Astrocyte (in vitro differentiated cells and primary cell): ENCODE measurements at regions not wholly inside any gene's neighbourhood (a gene's known extent, or its start where the extent isn't known, plus 50 kb on each side); places are given as distances from the start of the nearest gene placed in this dataset.

Experiments used
- DNase-seq: peaks from one replicate; pipeline ENCODE4 v3.0.0-alpha.2; 2010; ENCODE audit warnings: low read depth
- FAIRE-seq: peaks from 2 replicates; lab custom pipeline; 2011; peaks lifted over from hg19 to GRCh38; lab: Jason Lieb, UNC
- H2AFZ ChIP-seq: 2 replicates; pipeline ENCODE4 v1.6.0; 2012; ENCODE audit warnings: low read depth, low read length, inconsistent platforms
- H3K27ac ChIP-seq: 2 replicates; pipeline ENCODE4 v1.5.1; 2011; ENCODE audit warnings: low read depth, low read length, inconsistent platforms
- H3K27me3 ChIP-seq: 2 replicates; pipeline ENCODE4 v1.6.0; 2011; ENCODE audit warnings: low read length, inconsistent platforms; ENCODE audit not compliant: insufficient read depth
- H3K36me3 ChIP-seq: 2 replicates; pipeline ENCODE4 v1.5.1; 2011; ENCODE audit warnings: low read length, inconsistent platforms; ENCODE audit not compliant: insufficient read depth
- H3K4me1 ChIP-seq: 2 replicates; pipeline ENCODE4 v1.5.1; 2011; ENCODE audit warnings: low read length, inconsistent platforms; ENCODE audit not compliant: insufficient read depth
- H3K4me2 ChIP-seq: 2 replicates; pipeline ENCODE4 v1.6.0; 2012; ENCODE audit warnings: low read length, inconsistent platforms
- H3K4me3 ChIP-seq: 2 replicates; pipeline ENCODE4 v1.5.1; 2011; ENCODE audit warnings: low read depth, mild to moderate bottlenecking, low read length, inconsistent platforms; ENCODE audit not compliant: insufficient read depth
- H3K79me2 ChIP-seq: 2 replicates; pipeline ENCODE4 v1.6.0; 2012; ENCODE audit warnings: mild to moderate bottlenecking, low read length, inconsistent platforms; ENCODE audit not compliant: insufficient read depth
- H3K9ac ChIP-seq: 2 replicates; pipeline ENCODE4 v1.6.0; 2012; ENCODE audit warnings: mild to moderate bottlenecking, low read length, inconsistent platforms
- H3K9me3 ChIP-seq: 2 replicates; pipeline ENCODE4 v1.5.1; 2012; ENCODE audit warnings: low read depth, mild to moderate bottlenecking, low read length, inconsistent platforms; ENCODE audit not compliant: insufficient read depth
- H4K20me1 ChIP-seq: 2 replicates; pipeline ENCODE4 v1.6.0; 2012; ENCODE audit warnings: low read length, inconsistent platforms; ENCODE audit not compliant: insufficient read depth
- H3K27ac Mint-ChIP-seq: one replicate; pipeline ENCODE4 v1.8.0; 2021; ENCODE audit warnings: mild to moderate bottlenecking, mixed read lengths; ENCODE audit not compliant: unreplicated experiment
- H3K27me3 Mint-ChIP-seq: one replicate; pipeline ENCODE4 v1.8.0; 2021; ENCODE audit warnings: low read depth, mixed read lengths; ENCODE audit not compliant: unreplicated experiment
- H3K36me3 Mint-ChIP-seq: one replicate; pipeline ENCODE4 v1.8.0; 2021; ENCODE audit warnings: low read depth, mixed read lengths; ENCODE audit not compliant: unreplicated experiment
- H3K4me1 Mint-ChIP-seq: one replicate; pipeline ENCODE4 v1.8.0; 2021; ENCODE audit warnings: low read depth, mixed read lengths; ENCODE audit not compliant: unreplicated experiment
- H3K4me3 Mint-ChIP-seq: one replicate; pipeline ENCODE4 v1.8.0; 2021; ENCODE audit warnings: mild to moderate bottlenecking, moderate library complexity, mixed read lengths; ENCODE audit not compliant: unreplicated experiment
- H3K9me3 Mint-ChIP-seq: one replicate; pipeline ENCODE4 v1.8.0; 2021; ENCODE audit warnings: mild to moderate bottlenecking, mixed read lengths; ENCODE audit not compliant: unreplicated experiment
- EZH2 ChIP-seq: IDR thresholded peaks from 2 replicates; pipeline ENCODE4 v1.6.1; 2012; ENCODE audit warnings: mild to moderate bottlenecking, low read length, inconsistent platforms; ENCODE audit not compliant: insufficient read depth
- TF ChIP-seq, protein P1 (sequence below): IDR thresholded peaks from 2 replicates; pipeline ENCODE4 v1.5.1; 2011; ENCODE audit warnings: low read depth, mild to moderate bottlenecking, inconsistent platforms, low read length, moderate library complexity; ENCODE audit not compliant: insufficient read depth

DNA sequence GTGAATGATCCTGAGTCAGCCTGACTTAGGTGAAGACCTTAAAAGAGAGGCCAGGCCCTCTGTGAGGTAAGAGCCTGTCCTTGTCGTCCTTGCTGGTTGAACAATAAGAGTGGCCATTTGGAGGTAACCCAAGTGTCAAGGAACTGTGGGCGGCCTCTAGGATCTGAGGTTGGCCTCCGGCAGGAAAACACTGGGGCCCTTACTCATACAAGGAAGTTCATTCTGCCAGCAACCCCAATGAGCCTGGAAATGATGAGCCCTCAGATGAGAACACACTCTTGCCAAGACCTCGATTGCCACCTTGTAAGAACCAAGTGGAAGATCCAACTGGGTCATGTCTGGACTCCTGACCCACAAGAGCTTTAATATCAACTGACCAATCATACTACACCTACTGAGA, 95.5 kb upstream of the LRATD1 start:
- no peak for FAIRE-seq

GRCh38 chr2:14540015-14540414, 92.5 kb upstream of the LRATD1 start:
- no peaks in the 10 kb centered on the region for H3K27me3 Mint-ChIP-seq
- peak; percentile 2 for DNase-seq

More for the DNA sequence above, 95.5 kb upstream of the LRATD1 start:
- Histone ChIP-seq H2AFZ (no peak overlapping the region), H3K4me1 (no peaks in the 10 kb centered on the region), H3K79me2 (no peaks in the 10 kb centered on the region), H3K9ac (no peak overlapping the region), H3K36me3 (no peaks in the 10 kb centered on the region), H3K27me3 (no peaks in the 10 kb centered on the region), H4K20me1 (no peaks in the 10 kb centered on the region), H3K9me3 (no peaks in the 10 kb centered on the region), H3K4me3 (no peak overlapping the region), H3K27ac (no peak overlapping the region), H3K4me2 (no peak overlapping the region)
- H3K4me3 Mint-ChIP-seq: no peak overlapping the region
- no peak for TF ChIP-seq EZH2
- TF ChIP-seq, protein P1, sequence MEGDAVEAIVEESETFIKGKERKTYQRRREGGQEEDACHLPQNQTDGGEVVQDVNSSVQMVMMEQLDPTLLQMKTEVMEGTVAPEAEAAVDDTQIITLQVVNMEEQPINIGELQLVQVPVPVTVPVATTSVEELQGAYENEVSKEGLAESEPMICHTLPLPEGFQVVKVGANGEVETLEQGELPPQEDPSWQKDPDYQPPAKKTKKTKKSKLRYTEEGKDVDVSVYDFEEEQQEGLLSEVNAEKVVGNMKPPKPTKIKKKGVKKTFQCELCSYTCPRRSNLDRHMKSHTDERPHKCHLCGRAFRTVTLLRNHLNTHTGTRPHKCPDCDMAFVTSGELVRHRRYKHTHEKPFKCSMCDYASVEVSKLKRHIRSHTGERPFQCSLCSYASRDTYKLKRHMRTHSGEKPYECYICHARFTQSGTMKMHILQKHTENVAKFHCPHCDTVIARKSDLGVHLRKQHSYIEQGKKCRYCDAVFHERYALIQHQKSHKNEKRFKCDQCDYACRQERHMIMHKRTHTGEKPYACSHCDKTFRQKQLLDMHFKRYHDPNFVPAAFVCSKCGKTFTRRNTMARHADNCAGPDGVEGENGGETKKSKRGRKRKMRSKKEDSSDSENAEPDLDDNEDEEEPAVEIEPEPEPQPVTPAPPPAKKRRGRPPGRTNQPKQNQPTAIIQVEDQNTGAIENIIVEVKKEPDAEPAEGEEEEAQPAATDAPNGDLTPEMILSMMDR: no peak
- no peak for DNase-seq
- H3K36me3 Mint-ChIP-seq: no peaks in the 10 kb centered on the region
- H3K4me1 Mint-ChIP-seq: no peaks in the 10 kb centered on the region
- H3K27ac Mint-ChIP-seq: no peak overlapping the region
- peaks cover 2% of the 10 kb centered on the region for H3K27me3 Mint-ChIP-seq
- H3K9me3 Mint-ChIP-seq: peaks cover 3% of the 10 kb centered on the region

GRCh38 chr2:14543284-14543683, 89.2 kb upstream of the LRATD1 start:
- no peak for TF ChIP-seq EZH2
- TF ChIP-seq, protein P1: no peak
- Histone ChIP-seq H3K9ac (no peak overlapping the region), H2AFZ (no peak overlapping the region), H4K20me1 (no peaks in the 10 kb centered on the region), H3K4me2 (no peak overlapping the region), H3K79me2 (no peaks in the 10 kb centered on the region), H3K27me3 (no peaks in the 10 kb centered on the region), H3K4me1 (no peaks in the 10 kb centered on the region), H3K36me3 (no peaks in the 10 kb centered on the region), H3K27ac (no peak overlapping the region), H3K4me3 (no peak overlapping the region), H3K9me3 (no peaks in the 10 kb centered on the region)
- Mint-ChIP-seq H3K9me3 (peaks cover 8% of the 10 kb centered on the region), H3K27me3 (no peaks in the 10 kb centered on the region), H3K4me1 (no peaks in the 10 kb centered on the region), H3K27ac (no peak overlapping the region), H3K4me3 (no peak overlapping the region), H3K36me3 (no peaks in the 10 kb centered on the region)
- no peak for FAIRE-seq
- DNase-seq: peak; percentile 5

More at GRCh38 chr2:14540015-14540414, 92.5 kb upstream of the LRATD1 start:
- no peak overlapping the region for H3K4me3 Mint-ChIP-seq
- no peaks in the 10 kb centered on the region for H3K4me1 Mint-ChIP-seq
- no peak overlapping the region for H3K4me3 ChIP-seq
- no peak overlapping the region for H3K27ac ChIP-seq
- no peak overlapping the region for H2AFZ ChIP-seq
- H4K20me1 ChIP-seq: no peaks in the 10 kb centered on the region
- no peaks in the 10 kb centered on the region for H3K9me3 ChIP-seq
- peaks cover 8% of the 10 kb centered on the region for H3K9me3 Mint-ChIP-seq
- H3K36me3 Mint-ChIP-seq: no peaks in the 10 kb centered on the region
- no peaks in the 10 kb centered on the region for H3K4me1 ChIP-seq
- no peak for FAIRE-seq
- no peak overlapping the region for H3K4me2 ChIP-seq
- no peak overlapping the region for H3K27ac Mint-ChIP-seq
- TF ChIP-seq EZH2: no peak
- TF ChIP-seq, protein P1: no peak
- no peak overlapping the region for H3K9ac ChIP-seq
- H3K27me3 ChIP-seq: no peaks in the 10 kb centered on the region
- H3K79me2 ChIP-seq: no peaks in the 10 kb centered on the region
- no peaks in the 10 kb centered on the region for H3K36me3 ChIP-seq
